NCI-H1417 (cell line): ENCODE measurements at regions not wholly inside any gene's neighbourhood (a gene's known extent, or its start where the extent isn't known, plus 50 kb on each side); places are given as distances from the start of the nearest gene placed in this dataset.
"Not testable (repeated sequence)": the region's sequence is repeated elsewhere in the genome, so short reads cannot be mapped to it uniquely, and the experiment has no call there.

Experiments used
- DNase-seq, 3 experiments: peaks; one replicate each; lab custom pipeline; 2025; lab: John Stamatoyannopoulos, UW

DNA sequence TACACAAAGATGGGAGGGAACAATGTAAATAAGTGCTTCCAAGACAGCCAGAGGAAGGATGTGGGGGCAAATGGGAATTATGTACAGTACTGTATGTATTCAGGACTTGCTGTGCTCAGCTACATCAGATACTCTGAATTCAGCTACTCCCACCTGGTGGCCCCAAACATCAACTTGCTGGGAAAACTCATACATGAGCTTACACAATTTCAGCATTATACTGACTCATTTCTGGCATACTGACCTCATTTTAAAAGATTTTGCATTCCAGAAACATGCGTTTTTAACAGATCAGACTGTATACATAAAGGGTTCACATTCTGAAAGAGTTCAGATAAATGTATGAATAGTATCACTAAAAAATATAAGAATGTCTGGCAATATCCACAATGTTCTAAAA, 59.7 kb downstream of the GPX5 start:
- DNase-seq: peak in 1 of 3 experiments; percentile 3

- peak in 1 of 3 experiments; percentile 42 for DNase-seq
These were observed 60.6 kb downstream of the GPX5 start for GRCh38 chr6:28586324-28586723.

GRCh38 chr6:28586962-28587745, 61.5 kb downstream of the GPX5 start:
- peak; percentile 37 to 85 (median 78) for DNase-seq

DNA sequence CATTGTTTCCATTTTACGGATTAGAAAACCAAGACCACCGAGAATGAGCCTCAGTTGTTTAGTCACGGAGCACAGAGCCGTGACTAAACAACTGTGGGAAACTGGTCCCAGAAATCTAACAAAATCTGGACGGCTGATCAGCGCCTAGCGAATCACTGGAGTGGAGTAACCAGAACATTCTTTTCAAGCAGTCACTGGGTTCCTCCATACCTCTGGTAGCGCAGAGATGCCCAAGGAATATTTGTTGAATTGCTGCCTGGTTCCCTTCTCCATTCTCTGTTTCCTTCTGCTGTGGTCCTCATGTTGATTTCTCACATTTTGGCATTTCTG, 62.0 kb downstream of the GPX5 start:
- DNase-seq: no peak

GRCh38 chr6:28588666-28589065, 63.0 kb downstream of the GPX5 start:
- DNase-seq: no peak

- DNase-seq: no peak
These were observed 63.7 kb downstream of the GPX5 start for GRCh38 chr6:28589234-28589956.

GRCh38 chr6:28589957-28590349, 64.3 kb downstream of the GPX5 start:
- DNase-seq: no peak

- no peak for DNase-seq
These were observed 71.6 kb downstream of the GPX5 start for GRCh38 chr6:28597217-28597835.

DNA sequence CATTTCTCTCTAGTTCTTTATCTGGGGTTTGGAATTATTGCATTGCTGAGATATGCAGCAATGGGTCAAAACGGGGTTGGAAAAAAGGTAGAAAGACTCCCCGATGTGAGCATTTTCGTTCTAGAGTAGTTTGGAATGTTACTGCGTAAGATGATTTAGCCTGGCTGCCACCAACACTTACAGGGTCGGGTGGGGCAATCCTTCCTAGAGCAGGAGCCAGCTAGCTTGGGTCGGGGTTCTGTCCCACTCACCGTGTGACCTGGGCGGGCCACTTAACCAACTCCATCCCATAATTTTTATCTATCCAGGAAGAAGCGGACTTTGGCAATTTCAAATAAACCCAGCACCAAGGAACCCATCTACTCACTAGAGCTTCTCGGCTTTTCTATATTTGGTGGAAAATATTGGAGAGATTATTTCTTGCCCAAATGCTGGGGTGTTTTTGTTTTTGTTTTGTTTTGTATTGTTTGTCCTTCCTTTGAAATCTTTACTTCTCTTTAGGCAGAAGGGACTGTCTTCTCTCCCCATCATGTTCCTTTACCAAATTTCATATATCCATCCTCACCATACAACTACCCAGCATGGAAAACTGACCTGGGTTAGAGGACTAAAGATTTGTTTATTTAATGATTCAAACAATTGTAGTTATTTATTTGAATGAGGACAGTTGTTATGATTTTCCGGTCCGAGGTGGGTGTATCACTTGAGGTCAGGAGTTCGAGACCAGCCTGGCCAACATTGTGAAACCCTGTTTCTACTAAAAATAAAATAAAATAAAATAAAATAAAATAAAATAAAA, 72.4 kb downstream of the GPX5 start:
- DNase-seq: no peak

- DNase-seq: no peak
These were observed 73.3 kb downstream of the GPX5 start for GRCh38 chr6:28598757-28599686.

DNA sequence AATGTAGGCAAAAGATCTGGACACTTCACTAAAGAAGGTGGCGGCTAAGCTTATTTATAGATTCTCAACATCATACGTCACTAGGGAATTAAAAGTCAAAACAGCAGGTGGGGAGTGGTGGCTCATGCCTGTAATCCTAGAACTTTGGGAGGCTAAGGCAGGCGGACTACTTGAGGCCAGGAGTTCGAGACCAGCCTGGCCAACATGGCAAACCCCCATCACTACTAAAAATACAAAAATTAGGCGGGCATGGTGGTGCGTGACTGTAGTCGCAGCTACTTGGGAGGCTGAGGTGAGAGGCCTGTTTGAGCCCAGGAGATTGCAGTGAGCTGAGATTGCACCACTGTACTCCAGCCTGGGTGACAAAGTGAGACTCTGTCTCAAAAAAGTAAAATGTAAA, 74.6 kb downstream of the GPX5 start:
- no peak for DNase-seq

DNA sequence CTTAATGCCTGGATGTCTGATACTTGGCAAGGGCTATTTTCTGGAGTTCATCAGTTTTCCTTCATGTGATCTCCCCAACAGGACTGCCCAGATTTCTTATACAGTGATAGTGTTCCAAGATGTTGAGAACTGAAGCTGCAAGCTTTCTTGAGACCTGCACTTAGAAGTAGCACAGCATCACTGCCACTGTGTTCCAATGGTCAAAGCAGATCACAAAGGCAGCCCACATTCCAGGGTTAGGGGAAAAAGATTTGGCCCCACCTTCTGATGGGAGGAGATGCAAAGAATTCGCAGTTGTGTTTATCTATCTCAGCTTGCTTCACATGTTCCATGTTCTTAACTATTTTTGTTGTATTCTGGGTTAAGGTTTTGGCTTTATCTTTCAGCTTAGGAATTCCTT, 78.2 kb downstream of the GPX5 start:
- DNase-seq: no peak

- DNase-seq: peak in 2 of 3 experiments; percentile 82 to 93
These were observed 81.0 kb downstream of the GPX5 start for GRCh38 chr6:28606424-28607391.

DNA sequence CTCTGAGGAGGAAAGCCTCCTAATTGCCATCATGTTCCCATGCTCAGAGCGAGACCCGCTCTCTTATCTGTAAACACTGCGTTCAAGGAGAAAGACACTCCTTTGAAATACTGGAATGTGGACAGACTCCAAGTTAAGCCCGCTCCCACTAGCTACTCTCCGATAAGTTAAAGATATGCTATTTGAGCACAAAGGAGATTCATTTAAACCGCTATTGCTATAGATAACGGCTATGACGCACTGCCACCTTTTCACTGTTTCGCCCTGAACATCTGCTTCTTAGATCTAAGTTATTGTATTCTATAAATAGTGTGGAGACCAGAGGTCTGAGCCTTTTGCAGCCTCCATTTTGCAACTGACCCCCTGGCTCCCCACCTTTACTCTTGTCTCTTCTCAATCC, 82.3 kb downstream of the GPX5 start:
- no peak for DNase-seq

DNA sequence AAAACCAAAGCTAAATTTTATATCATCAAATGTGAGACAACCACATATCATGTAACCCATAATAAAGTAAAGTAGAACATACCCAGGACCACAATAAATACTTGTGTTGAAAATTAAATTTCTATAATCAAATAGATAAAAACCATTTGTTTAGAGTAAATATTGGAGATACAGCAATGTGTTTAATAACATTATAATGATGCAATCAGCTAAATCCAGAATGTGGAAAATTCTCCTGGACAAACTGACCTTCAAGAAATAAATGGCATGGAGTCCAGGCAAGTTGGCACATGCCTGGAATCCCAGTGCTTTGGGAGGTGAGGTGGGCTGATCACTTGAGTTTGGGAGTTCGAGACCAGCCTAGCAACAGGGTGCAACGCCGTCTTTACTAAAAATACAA, 84.0 kb downstream of the GPX5 start:
- DNase-seq: no peak

DNA sequence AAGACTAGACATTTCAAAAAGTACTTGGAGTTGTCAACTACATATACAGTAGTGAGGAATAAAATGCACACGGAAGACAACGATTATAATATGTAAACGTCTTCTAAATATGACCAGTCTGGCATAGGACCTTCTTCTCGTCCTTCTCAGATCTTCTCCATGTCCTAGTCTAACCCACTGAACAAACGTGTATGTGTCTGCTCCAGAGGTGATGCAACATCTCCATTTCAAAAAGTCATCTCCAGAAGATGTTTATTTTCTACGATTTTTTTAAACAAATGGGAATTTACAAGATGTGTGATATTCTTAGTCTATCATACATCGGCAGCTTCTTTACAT, 89.9 kb downstream of the GPX5 start:
- no peak for DNase-seq

- DNase-seq: no peak
These were observed 90.5 kb downstream of the GPX5 start for GRCh38 chr6:28615955-28616747.

DNA sequence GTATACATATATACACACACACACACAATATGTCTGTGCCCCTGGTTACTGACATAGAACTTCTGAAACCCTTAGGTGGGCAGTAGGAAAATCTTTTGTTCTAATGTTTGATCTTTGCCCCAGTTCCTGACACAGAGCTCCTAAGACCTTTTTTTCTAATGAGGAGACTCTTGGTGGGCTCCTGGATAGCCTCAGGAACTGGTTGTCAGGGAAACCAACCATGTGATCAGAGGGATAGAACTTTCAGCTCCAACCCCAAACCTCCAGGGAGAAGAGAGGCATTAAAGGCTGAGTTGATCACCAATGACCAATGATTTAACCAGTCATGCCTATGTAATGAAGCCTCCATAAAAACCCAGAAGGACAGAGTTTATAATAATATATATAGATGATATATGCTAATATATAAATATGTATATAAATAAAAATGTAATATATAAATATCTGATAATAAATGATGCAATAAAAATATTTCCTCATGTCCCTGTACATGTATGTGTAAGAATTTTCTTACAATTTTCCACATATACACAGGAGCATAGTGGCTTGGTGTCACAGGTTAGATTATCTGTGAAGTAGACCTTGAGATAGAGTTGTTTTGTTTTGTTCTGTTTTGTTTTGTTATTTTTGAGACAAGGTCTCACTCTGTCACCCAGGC, 93.3 kb downstream of the GPX5 start:
- DNase-seq: no peak

GRCh38 chr6:28621268-28621667, 95.6 kb downstream of the GPX5 start:
- not testable (repeated sequence) for DNase-seq
